Stimulated activated naive CD4-positive, alpha-beta T cell (primary cell): ENCODE measurements at regions not wholly inside any gene's neighbourhood (a gene's known extent, or its start where the extent isn't known, plus 50 kb on each side); places are given as distances from the start of the nearest gene placed in this dataset.

ENCODE experiments used
- DNase-seq, 6 experiments: peaks; one replicate each; lab custom pipeline; 2025; lab: John Stamatoyannopoulos, UW

DNA sequence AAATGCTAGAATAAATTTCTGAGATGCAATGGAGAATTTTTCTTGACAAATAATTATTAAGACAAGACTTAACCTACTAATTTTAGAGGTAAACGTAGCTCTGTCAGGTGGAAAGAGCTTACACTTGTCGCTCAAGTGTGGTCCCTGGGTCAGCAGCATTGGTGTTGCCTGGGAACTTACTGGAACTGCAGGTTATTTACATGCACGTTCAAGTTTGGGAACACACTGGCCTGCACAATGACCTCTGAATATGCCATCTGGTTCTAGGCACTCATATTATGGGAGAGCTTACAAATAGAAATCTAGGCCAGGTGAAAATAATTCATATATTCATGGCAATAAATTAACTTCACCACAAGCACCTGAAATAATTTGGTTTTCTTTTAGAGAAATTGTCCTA lies 88.5 kb upstream of the BCL9 start:
- no peak for DNase-seq

GRCh38 chr1:147463022-147463421 lies 78.3 kb upstream of the BCL9 start:
- DNase-seq, result no peak

DNA sequence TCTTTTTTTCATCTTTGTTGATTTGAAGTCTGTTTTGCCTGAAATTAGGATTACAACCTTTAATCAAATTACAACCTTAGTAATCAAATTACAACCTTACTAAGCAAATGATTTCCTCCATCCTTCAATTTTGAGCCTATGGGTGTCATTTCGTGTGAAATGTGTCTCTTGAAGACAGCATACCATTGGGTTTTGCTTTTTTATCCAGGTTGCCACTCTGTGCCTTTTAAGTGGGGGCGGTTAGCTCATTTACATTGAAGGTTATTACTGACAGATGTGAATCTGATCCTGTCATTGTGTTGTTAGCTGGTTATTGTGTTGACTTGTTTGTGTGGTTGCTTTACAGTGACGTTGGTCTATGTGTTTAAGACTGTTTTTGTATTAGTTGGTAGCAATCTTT lies 74.8 kb upstream of the BCL9 start:
- DNase-seq, result no peak

GRCh38 chr1:147470079-147470478 lies 71.2 kb upstream of the BCL9 start:
- DNase-seq, result no peak

DNA sequence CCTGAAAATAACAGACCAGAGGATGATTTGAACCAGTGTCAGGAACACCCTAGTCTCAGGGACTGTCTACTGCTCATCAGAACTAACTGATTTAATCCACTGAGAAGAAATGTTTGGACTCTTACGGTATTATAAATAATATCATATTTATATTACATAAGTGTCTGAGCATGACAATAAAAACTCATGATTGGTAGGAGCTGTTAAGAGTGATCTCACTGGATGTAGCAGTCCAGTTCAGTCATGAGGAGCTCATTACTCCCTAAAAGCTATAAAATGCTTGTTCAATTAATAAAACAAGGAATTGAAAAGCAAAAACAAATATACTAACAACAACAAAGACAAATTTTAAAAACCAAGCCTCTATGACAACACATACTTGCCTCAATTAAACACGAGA lies 68.8 kb upstream of the BCL9 start:
- no peak for DNase-seq

GRCh38 chr1:147472966-147473732 lies 68.2 kb upstream of the BCL9 start:
- no peak for DNase-seq

DNA sequence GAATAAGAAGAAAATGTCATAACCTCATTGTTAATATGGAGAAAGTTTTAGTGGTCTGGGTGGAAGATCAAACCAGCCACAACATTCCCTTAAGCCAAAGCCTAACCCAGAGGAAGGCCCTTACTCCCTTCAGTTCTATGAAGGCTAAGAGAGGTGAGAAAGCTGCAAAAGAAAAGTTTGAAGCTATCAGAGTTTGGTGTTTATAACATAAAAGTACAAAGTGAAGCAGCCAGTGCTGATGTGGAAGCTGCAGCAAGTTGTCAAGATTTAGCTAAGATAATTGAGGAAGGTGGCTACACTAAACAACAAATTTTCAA lies 67.6 kb upstream of the BCL9 start:
- no peak for DNase-seq

GRCh38 chr1:147475488-147475887 lies 65.8 kb upstream of the BCL9 start:
- DNase-seq, result no peak

DNA sequence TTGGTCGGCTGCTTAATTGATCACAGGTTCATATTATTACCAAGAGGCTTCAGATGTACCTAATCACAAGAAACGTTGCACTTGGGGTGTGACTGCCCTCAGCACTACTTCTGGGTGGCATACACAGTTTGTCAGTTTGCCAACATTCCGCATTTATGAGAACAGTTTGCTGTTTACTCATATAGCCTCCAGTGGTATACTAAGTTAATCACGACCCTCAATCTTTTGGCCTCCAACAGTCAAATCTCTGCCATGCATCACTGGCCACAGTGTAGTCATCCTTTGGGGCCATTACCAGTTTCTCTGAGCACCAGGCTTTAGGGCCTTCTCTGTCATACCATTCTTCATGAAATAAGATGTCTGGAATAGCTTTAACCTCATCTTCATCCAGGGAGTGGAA lies 62.8 kb upstream of the BCL9 start:
- DNase-seq, result no peak

DNA sequence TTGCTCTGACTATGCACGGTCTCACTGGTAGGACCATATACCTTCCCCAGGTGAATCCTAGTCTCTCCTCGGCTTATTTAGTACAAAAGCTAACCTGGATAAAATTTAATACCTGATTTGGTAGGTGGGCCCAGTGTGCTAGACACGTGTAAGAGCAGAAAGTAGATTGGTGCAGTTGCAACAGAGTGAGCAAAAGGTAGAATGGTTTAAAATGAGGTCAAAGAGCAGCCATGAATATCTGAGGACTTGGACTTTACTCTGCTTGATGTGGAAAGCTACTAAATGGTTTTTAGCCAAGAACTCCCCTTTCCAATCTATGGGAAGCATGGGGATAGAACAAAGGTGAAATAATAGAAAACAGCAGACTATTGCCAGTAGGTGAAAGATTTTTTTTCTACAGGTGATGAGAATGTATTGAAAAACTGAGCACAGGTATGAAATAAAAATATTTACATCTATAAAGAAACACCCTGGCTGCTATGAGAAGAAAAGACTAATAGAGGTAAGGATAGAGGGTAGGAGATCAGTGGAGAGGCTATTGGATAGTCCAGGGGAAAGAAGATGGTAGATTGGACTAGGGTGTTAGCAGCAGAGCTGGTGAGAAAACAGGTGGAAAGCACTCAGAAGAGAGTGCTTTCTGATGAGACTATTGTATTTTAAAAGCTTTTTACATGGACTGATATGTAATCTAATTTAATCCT lies 61.3 kb upstream of the BCL9 start:
- no peak for DNase-seq

DNA sequence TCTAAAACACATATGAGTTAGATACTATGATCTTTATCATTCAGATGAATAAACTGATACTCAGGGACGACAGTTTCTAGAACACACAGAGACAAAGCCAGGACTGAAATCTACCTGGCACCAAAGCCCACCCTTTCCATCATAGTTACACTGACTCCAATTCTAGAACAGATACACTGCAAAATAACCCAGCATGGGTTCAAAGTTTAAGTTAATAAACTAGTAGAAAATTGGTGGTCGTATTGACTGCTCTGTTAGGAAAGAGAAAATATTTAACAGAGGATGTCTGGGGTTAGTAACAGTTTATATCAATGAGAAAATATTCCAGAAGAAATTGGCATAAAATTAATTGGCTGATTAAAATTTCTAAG lies 60.8 kb upstream of the BCL9 start:
- DNase-seq, result no peak

DNA sequence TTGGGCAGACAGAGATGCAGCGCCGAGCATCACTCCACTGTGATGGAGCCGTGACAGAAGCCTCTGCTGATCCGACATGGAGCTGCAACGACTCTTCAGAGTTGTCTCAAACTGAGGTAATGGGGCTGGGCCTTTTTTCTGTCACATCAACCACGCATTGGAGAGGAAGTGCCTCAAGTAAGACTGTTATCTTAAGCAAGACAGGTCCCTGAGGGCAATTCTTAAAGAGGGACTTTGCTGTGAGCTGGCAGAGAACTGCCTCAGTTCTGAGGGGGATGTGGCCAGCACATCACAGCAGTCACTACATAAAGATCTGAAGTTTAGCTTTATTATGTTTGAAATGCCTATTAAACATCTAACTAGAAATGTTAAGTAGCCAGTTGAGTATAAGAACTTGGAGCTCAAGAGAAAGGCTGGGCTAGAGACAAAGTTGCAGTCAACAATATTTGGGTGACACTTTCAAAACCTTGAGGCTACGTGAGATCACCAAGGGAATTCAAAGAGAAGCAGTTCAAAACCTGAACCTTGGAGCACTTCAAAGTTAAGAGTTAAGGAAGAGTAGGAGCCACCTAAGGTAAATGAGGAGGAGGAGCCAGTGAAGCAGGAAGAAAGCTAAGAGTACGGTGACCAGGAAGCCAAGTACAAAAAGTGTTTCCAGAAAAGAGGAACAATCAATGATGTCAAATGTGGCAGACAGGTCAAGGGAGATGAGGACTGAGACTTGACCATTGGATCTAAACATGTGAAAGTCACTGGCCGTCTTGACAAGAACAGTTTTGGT lies 54.2 kb upstream of the BCL9 start:
- DNase-seq, result no peak

- no peak for DNase-seq
Measured at GRCh38 chr1:147491098-147491497, 50.2 kb upstream of the BCL9 start.
